Islet of Langerhans (tissue), 1 donor: ENCODE measurements at regions not wholly inside any gene's neighbourhood (a gene's known extent, or its start where the extent isn't known, plus 50 kb on each side); places are given as distances from the start of the nearest gene placed in this dataset.
"Not testable (repeated sequence)": the region's sequence is repeated elsewhere in the genome, so short reads cannot be mapped to it uniquely, and the experiment has no call there.

Source experiments
- FAIRE-seq: peaks from one replicate; lab custom pipeline; 2011; peaks lifted over from hg19 to GRCh38; lab: Jason Lieb, UNC

GRCh38 chr7:79548727-79549126 is 95.3 kb upstream of the MAGI2 start:
- no peak for FAIRE-seq

- no peak for FAIRE-seq
Observed at GRCh38 chr7:79547132-79547531, 93.7 kb upstream of the MAGI2 start.

GRCh38 chr7:79540592-79540991 is 87.1 kb upstream of the MAGI2 start:
- FAIRE-seq = no peak

- no peak for FAIRE-seq
Observed at GRCh38 chr7:79534128-79534527, 80.7 kb upstream of the MAGI2 start.

- no peak for FAIRE-seq
Observed at GRCh38 chr7:79531905-79532664, 78.6 kb upstream of the MAGI2 start.

- no peak for FAIRE-seq
Observed at GRCh38 chr7:79531116-79531515, 77.6 kb upstream of the MAGI2 start.

- no peak for FAIRE-seq
Observed at GRCh38 chr7:79529881-79530235, 76.4 kb upstream of the MAGI2 start.

GRCh38 chr7:79529214-79529880 is 75.9 kb upstream of the MAGI2 start:
- FAIRE-seq = no peak

GRCh38 chr7:79528421-79528820 is 75.0 kb upstream of the MAGI2 start:
- no peak for FAIRE-seq

GRCh38 chr7:79524048-79524447 is 70.6 kb upstream of the MAGI2 start:
- FAIRE-seq = no peak

GRCh38 chr7:79523436-79523835 is 70.0 kb upstream of the MAGI2 start:
- no peak for FAIRE-seq

- FAIRE-seq = no peak
Observed at GRCh38 chr7:79520543-79520942, 67.1 kb upstream of the MAGI2 start.

GRCh38 chr7:79515358-79515757 is 61.9 kb upstream of the MAGI2 start:
- no peak for FAIRE-seq

GRCh38 chr7:79513261-79513660 is 59.8 kb upstream of the MAGI2 start:
- no peak for FAIRE-seq

- no peak for FAIRE-seq
Observed at GRCh38 chr7:79512261-79512660, 58.8 kb upstream of the MAGI2 start.

- not testable (repeated sequence) for FAIRE-seq
Observed at GRCh38 chr7:79511056-79511455, 57.6 kb upstream of the MAGI2 start.

- FAIRE-seq = no peak
Observed at GRCh38 chr7:79507131-79507530, 53.7 kb upstream of the MAGI2 start.

GRCh38 chr7:79506481-79506880 is 53.0 kb upstream of the MAGI2 start:
- no peak for FAIRE-seq

GRCh38 chr7:79504607-79505389 is 51.3 kb upstream of the MAGI2 start:
- FAIRE-seq = no peak
